Thymus (tissue), 11 donors: ENCODE measurements at regions not wholly inside any gene's neighbourhood (a gene's known extent, or its start where the extent isn't known, plus 50 kb on each side); places are given as distances from the start of the nearest gene placed in this dataset.

Experiments used
- DNase-seq, 9 donors: peaks; one replicate each; pipeline ENCODE4 v3.0.0-alpha.2; 2013; ENCODE audit warnings: low spot score in 9 of 9, low read depth in 6 of 9, missing footprints in 1 of 9
- H3K27ac ChIP-seq, 2 donors: one replicate each; pipeline ENCODE4 v1.5.1; 2013; ENCODE audit warnings: control low read depth in 1 of 2, low read depth in 1 of 2, low read length in 1 of 2, mild to moderate bottlenecking in 1 of 2, moderate library complexity in 1 of 2
- H3K27me3 ChIP-seq, 2 donors: one replicate each; pipeline ENCODE4 v1.5.1; 2013; ENCODE audit warnings: low read length in 1 of 2; ENCODE audit not compliant: control insufficient read depth in 2 of 2, insufficient read depth in 1 of 2
- H3K36me3 ChIP-seq, 2 donors: one replicate each; pipeline ENCODE4 v1.5.1; 2013; ENCODE audit warnings: low read length in 1 of 2, mild to moderate bottlenecking in 1 of 2, moderate library complexity in 1 of 2; ENCODE audit not compliant: control insufficient read depth in 2 of 2, insufficient read depth in 2 of 2
- H3K4me1 ChIP-seq, 2 donors: one replicate each; pipeline ENCODE4 v1.5.1; 2013; ENCODE audit warnings: low read length in 2 of 2; ENCODE audit not compliant: control insufficient read depth in 2 of 2, insufficient read depth in 2 of 2
- H3K4me3 ChIP-seq, 2 donors: one replicate each; pipeline ENCODE4 v1.5.1; 2013; ENCODE audit warnings: low read length in 2 of 2, control low read depth in 1 of 2, mild to moderate bottlenecking in 1 of 2
- H3K9me3 ChIP-seq, 2 donors: one replicate each; pipeline ENCODE4 v1.5.1; 2013; ENCODE audit warnings: low read length in 1 of 2, mild to moderate bottlenecking in 1 of 2; ENCODE audit not compliant: control insufficient read depth in 2 of 2, insufficient read depth in 1 of 2
- WGBS: extraction: QIAGEN DNeasy Blood & Tissue Kit; methylation state at CpG from one replicate; pipeline ENCODE4 v1.1.7; 2013; 5-methylcytosine and 5-hydroxymethylcytosine counted together
- donor health status: healthy.

DNA sequence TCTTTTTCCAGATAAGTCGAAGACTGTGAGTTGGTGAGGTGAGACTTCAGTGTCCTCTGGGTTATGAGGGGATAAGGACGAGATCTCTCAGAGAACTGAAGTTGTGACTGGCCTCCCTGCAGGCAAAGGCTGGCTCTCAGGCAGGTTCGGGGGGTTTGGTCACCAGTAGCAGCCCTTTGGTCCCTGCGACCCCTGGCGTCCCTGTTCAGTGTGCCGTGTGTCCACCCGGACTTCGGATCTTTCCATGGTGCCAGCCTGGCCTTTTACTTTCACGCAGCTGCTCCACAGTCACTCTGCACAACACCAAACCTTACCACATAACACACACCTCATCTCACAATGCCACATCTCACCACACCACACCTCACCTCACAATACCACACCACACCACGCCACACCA lies 131.9 kb downstream of the ERMARD start:
- DNase-seq = no peak
- peaks cover 0 to 2% of the 10 kb centered on the region in 2 donors for H3K27me3 ChIP-seq
- no peaks in the 10 kb centered on the region for H3K9me3 ChIP-seq
- no peak overlapping the region for H3K4me3 ChIP-seq
- WGBS = 90% methylated on average over 10 of the region's 10 CpGs
- no peak overlapping the region for H3K27ac ChIP-seq
- H3K4me1 ChIP-seq = no peaks in the 10 kb centered on the region
- no peaks in the 10 kb centered on the region for H3K36me3 ChIP-seq

DNA sequence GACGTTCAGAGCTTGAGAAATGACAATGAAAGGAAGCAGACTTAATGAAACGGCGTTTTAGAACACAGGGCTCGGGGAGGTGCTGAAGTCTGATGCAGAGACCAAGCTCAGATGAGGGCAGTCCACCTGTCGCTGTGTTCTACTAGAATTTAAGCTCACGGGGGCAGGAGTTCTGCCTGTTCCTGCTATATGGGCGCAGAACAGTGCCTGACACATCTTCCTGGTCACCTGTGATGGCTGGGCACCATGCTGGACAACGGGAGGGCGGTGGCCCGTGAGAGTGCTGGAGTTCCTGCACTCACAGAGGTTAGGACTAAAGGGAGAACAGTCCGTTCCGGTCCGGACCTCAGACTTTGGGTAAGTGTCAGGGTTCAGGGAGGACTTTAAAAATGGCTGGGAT lies 130.6 kb downstream of the ERMARD start:
- H3K27ac ChIP-seq = no peak overlapping the region
- no peak overlapping the region for H3K4me3 ChIP-seq
- no peak for DNase-seq
- H3K9me3 ChIP-seq = no peaks in the 10 kb centered on the region
- H3K36me3 ChIP-seq = no peaks in the 10 kb centered on the region
- H3K4me1 ChIP-seq = no peaks in the 10 kb centered on the region
- 87% methylated on average over 13 of the region's 13 CpGs for WGBS
- H3K27me3 ChIP-seq = peaks cover 0 to 2% of the 10 kb centered on the region in 2 donors

DNA sequence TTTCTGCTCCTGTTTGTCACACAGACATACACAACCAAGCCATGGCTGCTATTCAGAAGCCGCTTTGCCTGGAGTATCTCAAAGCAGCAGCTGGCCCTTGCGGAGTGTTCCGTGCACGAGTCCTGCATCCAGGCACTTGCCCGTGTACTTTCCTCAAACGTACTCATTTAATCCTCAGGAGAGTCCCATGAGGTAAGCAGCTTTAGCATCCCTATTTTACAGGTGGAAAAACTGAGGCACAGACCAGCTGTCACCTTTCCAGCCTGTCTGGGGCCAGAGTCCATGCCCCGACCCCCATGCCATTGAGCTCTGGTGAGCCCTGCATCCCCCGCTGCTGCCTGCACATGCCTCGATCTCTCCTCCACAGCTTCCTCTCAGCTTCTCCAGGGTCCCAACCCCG lies 130.0 kb downstream of the ERMARD start:
- no peaks in the 10 kb centered on the region for H3K36me3 ChIP-seq
- H3K27ac ChIP-seq = no peak overlapping the region
- H3K9me3 ChIP-seq = no peaks in the 10 kb centered on the region
- no peak overlapping the region for H3K4me3 ChIP-seq
- WGBS = 89% methylated on average over 10 of the region's 10 CpGs
- peaks cover 0 to 2% of the 10 kb centered on the region in 2 donors for H3K27me3 ChIP-seq
- H3K4me1 ChIP-seq = no peaks in the 10 kb centered on the region
- DNase-seq = no peak

DNA sequence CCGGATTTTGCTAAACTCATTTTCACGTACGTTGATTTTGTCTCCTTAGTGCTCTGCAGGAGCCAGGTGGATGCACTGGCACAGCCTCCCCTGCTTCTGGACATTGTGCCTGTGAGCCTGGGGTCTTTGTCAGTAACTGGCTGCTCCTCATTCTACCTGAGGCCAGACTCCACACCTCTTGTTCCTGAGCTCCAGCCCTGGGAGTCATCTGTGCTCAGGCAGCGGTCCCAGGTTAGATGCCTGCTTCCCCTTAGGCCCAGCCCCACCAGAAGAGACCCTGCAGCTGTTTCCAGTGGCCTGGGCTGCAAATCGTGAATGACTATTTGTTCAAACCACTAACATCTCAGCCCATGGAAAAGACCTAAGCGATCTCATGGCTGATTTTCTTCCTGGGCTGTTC lies 129.1 kb downstream of the ERMARD start:
- 86% methylated on average over 6 of the region's 6 CpGs for WGBS
- no peak for DNase-seq
- Histone ChIP-seq H3K9me3 (no peaks in the 10 kb centered on the region), H3K27ac (no peak overlapping the region), H3K4me3 (no peak overlapping the region), H3K36me3 (no peaks in the 10 kb centered on the region), H3K27me3 (peaks cover 0 to 2% of the 10 kb centered on the region in 2 donors), H3K4me1 (no peaks in the 10 kb centered on the region)

DNA sequence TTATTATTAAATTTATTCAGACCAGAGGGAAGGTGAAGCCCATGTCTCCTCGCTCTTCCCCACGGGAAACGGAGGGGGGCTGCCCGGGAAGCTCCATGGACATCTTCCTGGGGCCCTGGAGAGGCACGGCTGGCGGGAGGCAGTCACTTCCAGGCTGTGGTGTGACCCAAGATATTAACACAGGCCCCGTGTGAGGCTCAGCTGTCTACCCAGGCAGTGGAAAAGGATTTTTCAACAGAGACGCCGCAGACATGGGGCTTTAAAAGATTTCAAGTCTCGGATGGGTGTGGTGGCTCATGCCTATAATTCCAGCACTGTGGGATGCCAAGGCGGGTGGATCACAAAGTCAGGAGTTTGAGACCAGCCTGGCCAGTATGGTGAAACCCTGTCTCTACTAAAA lies 117.9 kb downstream of the ERMARD start:
- WGBS = 97% methylated on average over 11 of the region's 11 CpGs
- Histone ChIP-seq H3K4me3 (no peak overlapping the region), H3K27ac (no peak overlapping the region), H3K4me1 (peaks cover 0 to 14% of the 10 kb centered on the region in 2 donors), H3K9me3 (peaks cover 0 to 6% of the 10 kb centered on the region in 2 donors), H3K27me3 (no peaks in the 10 kb centered on the region), H3K36me3 (no peaks in the 10 kb centered on the region)
- DNase-seq = no peak

DNA sequence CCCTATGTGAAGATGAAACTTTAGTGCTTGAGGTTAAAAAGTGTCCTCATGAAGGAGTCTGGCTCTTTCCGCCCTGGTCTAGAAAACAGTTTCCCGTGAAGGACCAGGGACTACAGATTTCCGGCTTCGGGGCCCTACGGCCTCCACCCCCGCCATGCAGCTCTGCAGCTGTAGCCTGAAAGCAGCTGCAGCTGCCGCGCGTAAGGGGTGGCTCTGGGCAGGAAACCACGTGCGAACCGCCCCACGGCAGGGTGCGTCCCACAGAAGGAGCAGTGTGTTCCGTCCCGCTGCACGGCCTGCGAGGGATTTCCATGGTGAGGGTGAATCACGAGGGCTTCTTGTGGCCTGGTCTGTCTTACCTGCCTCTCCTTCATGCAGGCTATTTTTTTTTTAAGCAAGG lies 117.0 kb downstream of the ERMARD start:
- WGBS = 46% methylated on average over 19 of the region's 19 CpGs
- Histone ChIP-seq H3K4me1 (peaks cover 0 to 14% of the 10 kb centered on the region in 2 donors), H3K27me3 (no peaks in the 10 kb centered on the region), H3K27ac (peak overlapping the region; percentile 37 to 71), H3K36me3 (no peaks in the 10 kb centered on the region), H3K9me3 (peaks cover 0 to 10% of the 10 kb centered on the region in 2 donors), H3K4me3 (no peak overlapping the region)
- peak in 7 of 9 donors; percentile 16 to 75 (median 38) for DNase-seq

DNA sequence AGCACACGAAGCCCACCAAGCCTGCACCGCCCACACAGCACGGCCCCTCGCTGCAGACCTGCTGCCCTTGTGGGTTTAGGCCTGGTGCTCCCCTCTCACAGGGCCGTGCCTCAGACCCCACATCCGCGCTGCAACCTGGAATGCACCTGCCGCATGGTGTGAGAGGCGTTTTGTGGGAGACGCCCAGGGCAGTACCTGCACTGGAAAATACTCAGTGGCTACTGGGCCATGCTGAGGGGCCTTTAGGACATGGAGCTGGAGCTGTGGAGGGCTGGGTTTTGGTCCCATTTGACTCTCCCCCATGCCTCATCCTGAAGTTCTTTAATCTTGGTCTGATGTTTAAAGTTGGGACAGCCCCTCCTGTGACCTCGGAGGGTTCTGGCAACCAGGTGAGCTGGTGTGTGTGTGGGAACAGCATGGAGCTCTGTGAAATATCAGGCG lies 116.3 kb downstream of the ERMARD start:
- H3K27me3 ChIP-seq = no peaks in the 10 kb centered on the region
- H3K4me1 ChIP-seq = peaks cover 0 to 19% of the 10 kb centered on the region in 2 donors
- WGBS = 91% methylated on average over 12 of the region's 12 CpGs
- no peaks in the 10 kb centered on the region for H3K36me3 ChIP-seq
- H3K27ac ChIP-seq = no peak overlapping the region
- H3K4me3 ChIP-seq = no peak overlapping the region
- H3K9me3 ChIP-seq = peaks cover 0 to 10% of the 10 kb centered on the region in 2 donors
- no peak for DNase-seq

DNA sequence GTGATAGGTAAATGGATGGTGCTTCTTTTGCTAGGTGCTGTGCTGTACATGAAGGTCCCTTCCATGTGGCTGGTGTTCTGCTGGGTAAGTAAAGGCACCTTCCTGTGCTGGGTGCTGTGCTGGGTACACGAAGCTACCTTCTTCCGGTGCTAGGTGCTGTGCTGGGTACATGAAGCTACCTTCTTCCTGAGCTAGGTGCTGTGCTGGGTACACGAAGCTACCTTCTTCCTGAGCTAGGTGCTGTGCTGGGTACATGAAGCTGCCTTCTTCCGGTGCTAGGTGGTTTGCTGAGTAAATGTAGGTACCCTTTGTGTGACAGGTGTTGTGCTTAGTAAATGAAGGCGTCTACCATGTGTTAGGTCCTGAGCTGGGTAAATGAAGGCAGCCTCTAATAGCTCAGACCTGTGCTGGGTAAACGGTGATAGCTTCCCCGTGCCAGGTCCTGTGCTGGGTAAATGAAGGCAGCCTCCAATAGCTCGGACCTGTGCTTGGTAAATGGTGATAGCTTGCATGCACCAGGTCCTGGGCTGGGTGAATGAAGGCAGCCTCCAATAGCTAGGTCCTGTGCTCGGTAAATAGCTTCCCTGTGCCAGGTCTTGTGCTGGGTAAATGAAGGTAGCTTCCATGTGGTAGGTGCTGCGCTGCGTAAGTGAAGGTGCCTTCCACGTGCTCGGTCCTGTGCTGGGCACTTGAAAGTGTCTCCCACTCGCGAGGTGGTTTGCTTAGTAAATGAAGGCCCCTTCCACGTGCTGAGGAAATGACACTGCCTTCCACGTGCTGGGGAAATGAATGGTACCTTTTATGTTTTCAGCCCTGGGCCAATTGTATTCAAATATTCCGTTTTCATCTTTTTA lies 115.5 kb downstream of the ERMARD start:
- H3K4me1 ChIP-seq = peaks cover 0 to 26% of the 10 kb centered on the region in 2 donors
- H3K4me3 ChIP-seq = no peak overlapping the region
- H3K27ac ChIP-seq = no peak overlapping the region
- DNase-seq = no peak
- H3K27me3 ChIP-seq = no peaks in the 10 kb centered on the region
- peaks cover 0 to 10% of the 10 kb centered on the region in 2 donors for H3K9me3 ChIP-seq
- WGBS = 89% methylated on average over 18 of the region's 18 CpGs
- no peaks in the 10 kb centered on the region for H3K36me3 ChIP-seq

DNA sequence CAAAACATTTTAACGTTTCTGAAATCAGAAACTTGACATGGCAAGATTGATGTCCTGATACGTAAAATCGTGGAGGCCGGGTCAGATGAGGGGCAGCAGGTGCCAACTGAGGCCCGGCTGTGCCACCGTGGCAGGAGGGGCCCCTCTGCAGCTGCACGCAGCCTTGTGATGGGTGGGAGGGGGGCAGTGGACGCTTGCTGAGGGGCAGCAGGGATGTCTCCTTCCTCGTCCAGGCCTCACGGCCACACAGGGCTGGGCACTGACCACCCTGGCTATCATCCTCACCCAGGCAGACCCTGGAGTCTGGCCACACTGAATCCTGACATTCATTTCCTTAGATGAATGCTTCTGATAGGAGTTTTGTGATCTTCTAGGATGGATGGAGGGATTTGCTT lies 114.7 kb downstream of the ERMARD start:
- no peak overlapping the region for H3K4me3 ChIP-seq
- peaks cover 0 to 10% of the 10 kb centered on the region in 2 donors for H3K9me3 ChIP-seq
- H3K36me3 ChIP-seq = no peaks in the 10 kb centered on the region
- no peak overlapping the region for H3K27ac ChIP-seq
- DNase-seq = no peak
- no peaks in the 10 kb centered on the region for H3K27me3 ChIP-seq
- peaks cover 0 to 32% of the 10 kb centered on the region in 2 donors for H3K4me1 ChIP-seq
- WGBS = 92% methylated on average over 10 of the region's 10 CpGs
